H9 (cell line): ENCODE measurements at regions not wholly inside any gene's neighbourhood (a gene's known extent, or its start where the extent isn't known, plus 50 kb on each side); places are given as distances from the start of the nearest gene placed in this dataset.

Experiments used
- DNase-seq: peaks from one replicate; pipeline ENCODE4 v3.0.0-alpha.2; 2017
- H2AFZ ChIP-seq: one replicate; pipeline ENCODE4 v1.6.1; 2013; ENCODE audit warnings: mild to moderate bottlenecking, low read length, control low read depth, moderate library complexity
- H2AK5ac ChIP-seq: 2 replicates; pipeline ENCODE4 v1.6.1; 2013; ENCODE audit warnings: low read length, control low read depth, mixed read lengths; ENCODE audit not compliant: insufficient read length
- H2BK120ac ChIP-seq: one replicate; pipeline ENCODE4 v1.6.1; 2013; ENCODE audit warnings: low read depth, mild to moderate bottlenecking, low read length, control low read depth, inconsistent platforms; ENCODE audit not compliant: poor library complexity, severe bottlenecking
- H2BK12ac ChIP-seq: 2 replicates; pipeline ENCODE4 v1.6.1; 2013; ENCODE audit warnings: low read length, control low read depth, mixed read lengths, low read depth; ENCODE audit not compliant: insufficient read length
- H2BK15ac ChIP-seq: 2 replicates; pipeline ENCODE4 v1.6.1; 2013; ENCODE audit warnings: low read depth, low read length, control low read depth
- H2BK20ac ChIP-seq: one replicate; pipeline ENCODE4 v1.6.1; 2013; ENCODE audit warnings: low read depth, mild to moderate bottlenecking, low read length, control low read depth, inconsistent platforms; ENCODE audit not compliant: poor library complexity, severe bottlenecking
- H2BK5ac ChIP-seq: 2 replicates; pipeline ENCODE4 v1.6.1; 2013; ENCODE audit warnings: low read length, control low read depth, mixed read lengths; ENCODE audit not compliant: insufficient read length
- H3K14ac ChIP-seq: 2 replicates; pipeline ENCODE4 v1.6.1; 2013; ENCODE audit warnings: low read length, control low read depth; ENCODE audit not compliant: insufficient read depth
- H3K18ac ChIP-seq: 2 replicates; pipeline ENCODE4 v1.6.1; 2013; ENCODE audit warnings: low read depth, mild to moderate bottlenecking, mixed read lengths, low read length, control low read depth; ENCODE audit not compliant: insufficient read length
- H3K23ac ChIP-seq: 2 replicates; pipeline ENCODE4 v1.6.1; 2013; ENCODE audit warnings: low read length, control low read depth, mixed read lengths, low read depth; ENCODE audit not compliant: insufficient read length
- H3K23me2 ChIP-seq: 2 replicates; pipeline ENCODE4 v1.6.1; 2013; ENCODE audit warnings: low read depth, mild to moderate bottlenecking, mixed read lengths, low read length, control low read depth; ENCODE audit not compliant: insufficient read length, poor library complexity, severe bottlenecking
- H3K27ac ChIP-seq: 2 replicates; pipeline ENCODE4 v1.5.1; 2013; ENCODE audit warnings: low read length, control low read depth, mixed read lengths, low read depth; ENCODE audit not compliant: insufficient read length
- H3K27me3 ChIP-seq: 2 replicates; pipeline ENCODE4 v1.6.1; 2013; ENCODE audit warnings: low read length, control low read depth, inconsistent platforms; ENCODE audit not compliant: insufficient read depth
- H3K4ac ChIP-seq: 2 replicates; pipeline ENCODE4 v1.6.1; 2013; ENCODE audit warnings: low read depth, mild to moderate bottlenecking, control low read depth, inconsistent platforms, low read length, moderate library complexity
- H3K4me1 ChIP-seq: 2 replicates; pipeline ENCODE4 v1.6.1; 2013; ENCODE audit warnings: low read length, control low read depth, inconsistent platforms; ENCODE audit not compliant: insufficient read depth
- H3K4me2 ChIP-seq: 2 replicates; pipeline ENCODE4 v1.6.1; 2013; ENCODE audit warnings: low read length, control low read depth, mixed read lengths; ENCODE audit not compliant: insufficient read length, insufficient read depth
- H3K56ac ChIP-seq: 2 replicates; pipeline ENCODE4 v1.6.1; 2013; ENCODE audit warnings: low read depth, mild to moderate bottlenecking, mixed read lengths, low read length, control low read depth; ENCODE audit not compliant: insufficient read length
- H3K79me1 ChIP-seq: 2 replicates; pipeline ENCODE4 v1.6.1; 2013; ENCODE audit warnings: low read depth, mild to moderate bottlenecking, moderate library complexity, low read length, control low read depth, inconsistent platforms; ENCODE audit not compliant: insufficient read depth, poor library complexity, severe bottlenecking
- H3K79me2 ChIP-seq: 2 replicates; pipeline ENCODE4 v1.6.1; 2013; ENCODE audit warnings: low read length, control low read depth, inconsistent platforms; ENCODE audit not compliant: insufficient read depth
- H3K9ac ChIP-seq: 2 replicates; pipeline ENCODE4 v1.6.1; 2013; ENCODE audit warnings: low read length, control low read depth, mixed read lengths; ENCODE audit not compliant: insufficient read length; ENCODE audit errors: extremely low read depth
- H3K9me3 ChIP-seq: one replicate; pipeline ENCODE4 v1.6.1; 2013; ENCODE audit warnings: low read depth, low read length, inconsistent platforms; ENCODE audit not compliant: control insufficient read depth
- H3T11ph ChIP-seq: one replicate; pipeline ENCODE4 v1.6.1; 2013; ENCODE audit warnings: mild to moderate bottlenecking, low read length, control low read depth, inconsistent platforms
- H4K20me1 ChIP-seq: one replicate; pipeline ENCODE4 v1.6.1; 2013; ENCODE audit not compliant: control insufficient read depth, insufficient read length, insufficient read depth
- H4K5ac ChIP-seq: 2 replicates; pipeline ENCODE4 v1.6.1; 2013; ENCODE audit warnings: low read depth, mild to moderate bottlenecking, mixed read lengths, low read length, control low read depth; ENCODE audit not compliant: insufficient read length
- H4K8ac ChIP-seq: replicated peaks from 2 replicates; pipeline ENCODE4 v1.6.1; 2013; ENCODE audit warnings: low read length, control low read depth, mixed read lengths, low read depth; ENCODE audit not compliant: insufficient read length
- H4K91ac ChIP-seq: 2 replicates; pipeline ENCODE4 v1.6.1; 2013; ENCODE audit warnings: low read depth, mild to moderate bottlenecking, moderate library complexity, mixed read lengths, low read length, control low read depth; ENCODE audit not compliant: insufficient read length
- H3K27ac Mint-ChIP-seq, 3 experiments: 2 replicates in 2 of 3; 3 replicates in 1 of 3; pipeline ENCODE4 v1.8.0; 2020 to 2021; ENCODE audit warnings: mixed read lengths in 3 of 3, mild to moderate bottlenecking in 1 of 3, moderate library complexity in 1 of 3
- H3K27me3 Mint-ChIP-seq: 2 replicates; pipeline ENCODE4 v1.8.0; 2021; ENCODE audit warnings: low read depth, mild to moderate bottlenecking, moderate library complexity, mixed read lengths
- H3K36me3 Mint-ChIP-seq, 3 experiments: 2 replicates in 2 of 3; 3 replicates in 1 of 3; pipeline ENCODE4 v1.8.0; 2020 to 2021; ENCODE audit warnings: low read depth in 3 of 3, mixed read lengths in 3 of 3; ENCODE audit not compliant: insufficient read depth in 1 of 3
- H3K4me1 Mint-ChIP-seq, 2 experiments: 2 replicates each; pipeline ENCODE4 v1.8.0; 2020; ENCODE audit warnings: mixed read lengths in 2 of 2
- H3K4me3 Mint-ChIP-seq, 2 experiments: 2 replicates in 1 of 2; 3 replicates in 1 of 2; pipeline ENCODE4 v1.8.0; 2020 to 2021; ENCODE audit warnings: mild to moderate bottlenecking in 2 of 2, mixed read lengths in 2 of 2, moderate library complexity in 1 of 2
- H3K9me3 Mint-ChIP-seq, 2 experiments: 2 replicates in 1 of 2; 3 replicates in 1 of 2; pipeline ENCODE4 v1.8.0; 2020; ENCODE audit warnings: mild to moderate bottlenecking in 2 of 2, mixed read lengths in 2 of 2, moderate library complexity in 1 of 2
- WGBS: extraction: QIAGEN DNeasy Blood & Tissue Kit; methylation state at CpG from one replicate; pipeline ENCODE4 v1.1.7; 2013; ENCODE audit warnings: missing lambda C conversion rate, low lambda C conversion rate, mixed read lengths; ENCODE audit not compliant: insufficient read length; ENCODE audit errors: extremely low coverage; 5-methylcytosine and 5-hydroxymethylcytosine counted together
- TF ChIP-seq, protein P1 (sequence below): fragments of 200-600 bp; sonication (generic); conservative IDR thresholded peaks from 3 replicates; pipeline ENCODE4 v1.8.0; 2021; ENCODE audit warnings: antibody characterized with exemption, mild to moderate bottlenecking

DNA sequence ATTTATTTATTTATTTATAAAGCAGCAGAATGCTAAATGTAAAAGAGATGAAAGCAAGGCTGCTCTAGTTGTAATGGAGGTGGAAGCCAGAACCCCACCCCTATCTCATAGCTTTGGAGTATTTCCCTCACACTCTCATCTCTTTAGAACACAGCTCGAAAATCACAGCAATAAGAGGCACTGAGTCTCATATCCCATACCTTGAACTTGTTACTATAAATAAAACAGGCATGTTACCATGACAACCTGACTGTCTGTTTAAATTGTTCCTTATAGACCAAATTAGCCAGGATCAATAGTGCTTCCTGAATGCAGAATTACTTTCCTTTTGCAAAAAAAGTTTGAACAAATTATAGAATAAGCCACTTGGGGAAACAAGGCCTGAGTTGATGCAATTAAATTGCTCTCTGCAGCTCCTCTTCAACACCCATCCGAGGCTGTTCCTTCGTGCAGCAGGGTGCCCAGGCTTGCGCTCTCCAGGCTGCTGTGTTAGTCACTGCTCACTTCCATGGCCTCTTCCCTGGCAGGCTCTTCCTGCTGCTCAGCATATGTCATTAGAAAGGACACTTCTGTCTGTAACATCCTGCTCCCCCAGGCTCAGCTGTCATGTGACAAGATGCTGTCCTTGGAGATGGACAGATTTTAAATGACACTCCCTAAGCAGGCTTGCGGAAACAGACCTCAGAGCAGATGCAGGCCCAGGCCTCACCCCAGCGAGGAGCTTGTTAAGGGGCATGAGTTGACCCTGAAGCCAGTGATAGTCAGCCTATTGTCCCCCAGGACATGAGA, 120.2 kb downstream of the CARTPT start:
- Mint-ChIP-seq H3K27ac (no peak overlapping the region), H3K36me3 (no peaks in the 10 kb centered on the region), H3K27me3 (no peaks in the 10 kb centered on the region; the same call in none of the 2 replicates), H3K9me3 (no peaks in the 10 kb centered on the region; a peak in 1 of 5 replicates), H3K4me3 (no peak overlapping the region), H3K4me1 (peaks cover 3 to 4% of the 10 kb centered on the region in 2 experiments; a peak in 3 of 4 replicates)
- Histone ChIP-seq H3K79me1 (no peaks in the 10 kb centered on the region), H2AFZ (no peak overlapping the region), H2BK120ac (no peak overlapping the region), H3K4ac (no peak overlapping the region), H3K4me1 (no peaks in the 10 kb centered on the region), H2BK20ac (no peak overlapping the region), H3K14ac (no peak overlapping the region), H3K23me2 (no peaks in the 10 kb centered on the region), H4K20me1 (no peaks in the 10 kb centered on the region), H2BK15ac (no peak overlapping the region), H3K56ac (no peak overlapping the region), H3T11ph (no peak overlapping the region), H2BK5ac (no peak overlapping the region), H3K23ac (no peak overlapping the region), H3K27me3 (no peaks in the 10 kb centered on the region), H2BK12ac (no peak overlapping the region), H3K27ac (no peak overlapping the region), H4K91ac (no peak overlapping the region), H4K5ac (no peak overlapping the region), H4K8ac (no peak overlapping the region), H3K79me2 (no peaks in the 10 kb centered on the region), H3K18ac (no peak overlapping the region), H3K9me3 (no peaks in the 10 kb centered on the region), H3K4me2 (no peak overlapping the region), H3K9ac (no peak overlapping the region), H2AK5ac (no peak overlapping the region)
- TF ChIP-seq, protein P1, sequence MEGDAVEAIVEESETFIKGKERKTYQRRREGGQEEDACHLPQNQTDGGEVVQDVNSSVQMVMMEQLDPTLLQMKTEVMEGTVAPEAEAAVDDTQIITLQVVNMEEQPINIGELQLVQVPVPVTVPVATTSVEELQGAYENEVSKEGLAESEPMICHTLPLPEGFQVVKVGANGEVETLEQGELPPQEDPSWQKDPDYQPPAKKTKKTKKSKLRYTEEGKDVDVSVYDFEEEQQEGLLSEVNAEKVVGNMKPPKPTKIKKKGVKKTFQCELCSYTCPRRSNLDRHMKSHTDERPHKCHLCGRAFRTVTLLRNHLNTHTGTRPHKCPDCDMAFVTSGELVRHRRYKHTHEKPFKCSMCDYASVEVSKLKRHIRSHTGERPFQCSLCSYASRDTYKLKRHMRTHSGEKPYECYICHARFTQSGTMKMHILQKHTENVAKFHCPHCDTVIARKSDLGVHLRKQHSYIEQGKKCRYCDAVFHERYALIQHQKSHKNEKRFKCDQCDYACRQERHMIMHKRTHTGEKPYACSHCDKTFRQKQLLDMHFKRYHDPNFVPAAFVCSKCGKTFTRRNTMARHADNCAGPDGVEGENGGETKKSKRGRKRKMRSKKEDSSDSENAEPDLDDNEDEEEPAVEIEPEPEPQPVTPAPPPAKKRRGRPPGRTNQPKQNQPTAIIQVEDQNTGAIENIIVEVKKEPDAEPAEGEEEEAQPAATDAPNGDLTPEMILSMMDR: no peak
- no CpG with 5 or more reads among the region's 6 CpGs for WGBS
- DNase-seq: no peak
